ENCODE measurements at regions not wholly inside any gene's neighbourhood (a gene's known extent, or its start where the extent isn't known, plus 50 kb on each side); places are given as distances from the start of the nearest gene placed in this dataset.

DNA sequence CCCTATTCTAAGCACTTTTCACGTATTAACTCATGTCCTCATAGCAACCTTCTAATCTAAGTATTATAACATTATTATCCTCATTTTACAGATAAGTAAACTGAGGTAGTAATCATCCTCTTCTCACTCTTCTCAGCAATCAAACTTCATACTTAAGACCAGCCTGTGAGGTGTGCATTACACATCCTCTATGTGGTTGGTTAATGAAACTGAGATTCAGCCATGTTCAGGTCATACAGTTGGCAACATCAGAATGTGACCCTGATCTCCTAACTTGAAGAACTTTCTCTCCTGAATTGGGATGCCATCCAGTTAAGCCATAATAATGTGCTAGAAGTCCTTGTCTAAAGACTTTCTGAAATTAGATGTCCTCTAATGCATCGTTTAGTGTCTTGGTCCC lies 275.1 kb upstream of the ANKRD55 start:
- TF ChIP-seq, protein P1, sequence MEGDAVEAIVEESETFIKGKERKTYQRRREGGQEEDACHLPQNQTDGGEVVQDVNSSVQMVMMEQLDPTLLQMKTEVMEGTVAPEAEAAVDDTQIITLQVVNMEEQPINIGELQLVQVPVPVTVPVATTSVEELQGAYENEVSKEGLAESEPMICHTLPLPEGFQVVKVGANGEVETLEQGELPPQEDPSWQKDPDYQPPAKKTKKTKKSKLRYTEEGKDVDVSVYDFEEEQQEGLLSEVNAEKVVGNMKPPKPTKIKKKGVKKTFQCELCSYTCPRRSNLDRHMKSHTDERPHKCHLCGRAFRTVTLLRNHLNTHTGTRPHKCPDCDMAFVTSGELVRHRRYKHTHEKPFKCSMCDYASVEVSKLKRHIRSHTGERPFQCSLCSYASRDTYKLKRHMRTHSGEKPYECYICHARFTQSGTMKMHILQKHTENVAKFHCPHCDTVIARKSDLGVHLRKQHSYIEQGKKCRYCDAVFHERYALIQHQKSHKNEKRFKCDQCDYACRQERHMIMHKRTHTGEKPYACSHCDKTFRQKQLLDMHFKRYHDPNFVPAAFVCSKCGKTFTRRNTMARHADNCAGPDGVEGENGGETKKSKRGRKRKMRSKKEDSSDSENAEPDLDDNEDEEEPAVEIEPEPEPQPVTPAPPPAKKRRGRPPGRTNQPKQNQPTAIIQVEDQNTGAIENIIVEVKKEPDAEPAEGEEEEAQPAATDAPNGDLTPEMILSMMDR (IDR thresholded peaks at IDR 0.05; ENCODE audit: low read depth, low read length), result no peak
- no peak for TF ChIP-seq POLR2A (IDR thresholded peaks at IDR 0.05; ENCODE audit: extremely low read depth, insufficient read length)
- TF ChIP-seq, protein P2, sequence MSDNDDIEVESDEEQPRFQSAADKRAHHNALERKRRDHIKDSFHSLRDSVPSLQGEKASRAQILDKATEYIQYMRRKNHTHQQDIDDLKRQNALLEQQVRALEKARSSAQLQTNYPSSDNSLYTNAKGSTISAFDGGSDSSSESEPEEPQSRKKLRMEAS (IDR thresholded peaks at IDR 0.05; ENCODE audit: low read depth, low read length), result no peak
